Retinal pigment epithelial cell (primary cell): ENCODE measurements at regions not wholly inside any gene's neighbourhood (a gene's known extent, or its start where the extent isn't known, plus 50 kb on each side); places are given as distances from the start of the nearest gene placed in this dataset.

Experiments used
- DNase-seq: peaks from one replicate; pipeline ENCODE4 v3.0.0-alpha.2; 2010; ENCODE audit warnings: low read depth
- H3K4me3 ChIP-seq: 2 replicates; pipeline ENCODE4 v1.5.1; 2011; ENCODE audit warnings: mild to moderate bottlenecking, low read length, control low read depth, moderate library complexity
- CTCF ChIP-seq: conservative IDR thresholded peaks from 2 replicates; pipeline ENCODE4 v1.5.1; 2011; ENCODE audit warnings: low read depth, low read length, control low read depth, inconsistent platforms

- no peak overlapping the region for H3K4me3 ChIP-seq
- DNase-seq, result no peak
- TF ChIP-seq CTCF, result no peak
Measured at GRCh38 chr12:115847398-115847797, 430.1 kb downstream of the MED13L start.

- no peak for TF ChIP-seq CTCF
- H3K4me3 ChIP-seq, result no peak overlapping the region
- no peak for DNase-seq
Measured at GRCh38 chr12:115846516-115846915, 431.0 kb downstream of the MED13L start.

GRCh38 chr12:115840159-115840558 lies 437.3 kb downstream of the MED13L start:
- H3K4me3 ChIP-seq, result no peak overlapping the region
- no peak for TF ChIP-seq CTCF
- no peak for DNase-seq

GRCh38 chr12:115838952-115839351 lies 438.5 kb downstream of the MED13L start:
- TF ChIP-seq CTCF, result no peak
- H3K4me3 ChIP-seq, result no peak overlapping the region
- DNase-seq, result no peak

GRCh38 chr12:115837220-115837619 lies 440.3 kb downstream of the MED13L start:
- H3K4me3 ChIP-seq, result no peak overlapping the region
- TF ChIP-seq CTCF, result no peak
- no peak for DNase-seq

- no peak for TF ChIP-seq CTCF
- DNase-seq, result no peak
Measured at GRCh38 chr12:115835445-115835844, 442.0 kb downstream of the MED13L start.

GRCh38 chr12:115833704-115834103 lies 443.8 kb downstream of the MED13L start:
- DNase-seq, result no peak
- H3K4me3 ChIP-seq, result no peak overlapping the region
- no peak for TF ChIP-seq CTCF

More at GRCh38 chr12:115835445-115835844, 442.0 kb downstream of the MED13L start:
- H3K4me3 ChIP-seq, result no peak overlapping the region
